ENCODE measurements at regions not wholly inside any gene's neighbourhood (a gene's known extent, or its start where the extent isn't known, plus 50 kb on each side); places are given as distances from the start of the nearest gene placed in this dataset.

- H3K4me1 Mint-ChIP-seq, result no peaks in the 10 kb centered on the region
- Histone ChIP-seq H3K27ac (ENCODE audit: low read depth, low read length) (no peak overlapping the region), H3K4me3 (ENCODE audit: low read length) (no peak overlapping the region), H3K36me3 (ENCODE audit: insufficient read depth, low read length) (no peaks in the 10 kb centered on the region), H3K4me1 (ENCODE audit: insufficient read depth, low read length) (no peaks in the 10 kb centered on the region), H3K27me3 (ENCODE audit: insufficient read depth, low read length, poor library complexity, severe bottlenecking) (no peaks in the 10 kb centered on the region), H3K9me3 (ENCODE audit: low read length) (no peaks in the 10 kb centered on the region)
- DNase-seq, result no peak
- no peak overlapping the region for H3K27ac Mint-ChIP-seq
- no peak overlapping the region for H3K4me3 Mint-ChIP-seq
- no peaks in the 10 kb centered on the region for H3K27me3 Mint-ChIP-seq
- peaks cover 4 to 26% (median 6%) of the 10 kb centered on the region in 5 donors for H3K9me3 Mint-ChIP-seq
- POLR2A ChIA-PET, result no interaction called here
- CTCF ChIA-PET, result no interaction called here
- H3K36me3 Mint-ChIP-seq, result no peaks in the 10 kb centered on the region
Observed at GRCh38 chr4:126705266-126705665, 927.5 kb upstream of the INTU start.

- H3K4me1 ChIP-seq (ENCODE audit: insufficient read depth, low read length), result no peaks in the 10 kb centered on the region
- H3K27me3 ChIP-seq (ENCODE audit: insufficient read depth, low read length, poor library complexity, severe bottlenecking), result no peaks in the 10 kb centered on the region
- H3K27ac ChIP-seq (ENCODE audit: low read depth, low read length), result no peak overlapping the region
- H3K9me3 Mint-ChIP-seq, result peaks cover 4 to 18% (median 9%) of the 10 kb centered on the region in 5 donors
- POLR2A ChIA-PET, result no interaction called here
- DNase-seq, result no peak
- H3K9me3 ChIP-seq (ENCODE audit: low read length), result no peaks in the 10 kb centered on the region
- H3K36me3 Mint-ChIP-seq, result no peaks in the 10 kb centered on the region
- H3K4me1 Mint-ChIP-seq, result no peaks in the 10 kb centered on the region
- no peak overlapping the region for H3K27ac Mint-ChIP-seq
- H3K4me3 Mint-ChIP-seq, result no peak overlapping the region
- no peaks in the 10 kb centered on the region for H3K36me3 ChIP-seq (ENCODE audit: insufficient read depth, low read length)
- H3K27me3 Mint-ChIP-seq, result no peaks in the 10 kb centered on the region
- CTCF ChIA-PET, result no interaction called here
- H3K4me3 ChIP-seq (ENCODE audit: low read length), result no peak overlapping the region
Observed at GRCh38 chr4:126708716-126709115, 924.0 kb upstream of the INTU start.

- H3K27me3 Mint-ChIP-seq, result no peaks in the 10 kb centered on the region
- H3K4me3 ChIP-seq (ENCODE audit: low read length), result no peak overlapping the region
- DNase-seq, result no peak
- no peaks in the 10 kb centered on the region for H3K36me3 ChIP-seq (ENCODE audit: insufficient read depth, low read length)
- ChIA-PET CTCF (no interaction called here), POLR2A (no interaction called here)
- no peak overlapping the region for H3K27ac Mint-ChIP-seq
- no peaks in the 10 kb centered on the region for H3K4me1 Mint-ChIP-seq
- no peaks in the 10 kb centered on the region for H3K27me3 ChIP-seq (ENCODE audit: insufficient read depth, low read length, poor library complexity, severe bottlenecking)
- H3K9me3 ChIP-seq (ENCODE audit: low read length), result no peaks in the 10 kb centered on the region
- H3K4me1 ChIP-seq (ENCODE audit: insufficient read depth, low read length), result no peaks in the 10 kb centered on the region
- peaks cover 2 to 13% (median 9%) of the 10 kb centered on the region in 5 donors for H3K9me3 Mint-ChIP-seq
- H3K36me3 Mint-ChIP-seq, result no peaks in the 10 kb centered on the region
- no peak overlapping the region for H3K27ac ChIP-seq (ENCODE audit: low read depth, low read length)
- H3K4me3 Mint-ChIP-seq, result no peak overlapping the region
Observed at GRCh38 chr4:126710935-126711334, 921.8 kb upstream of the INTU start.

- Histone ChIP-seq H3K27ac (ENCODE audit: low read depth, low read length) (no peak overlapping the region), H3K4me1 (ENCODE audit: insufficient read depth, low read length) (no peaks in the 10 kb centered on the region), H3K9me3 (ENCODE audit: low read length) (no peaks in the 10 kb centered on the region), H3K36me3 (ENCODE audit: insufficient read depth, low read length) (no peaks in the 10 kb centered on the region), H3K27me3 (ENCODE audit: insufficient read depth, low read length, poor library complexity, severe bottlenecking) (no peaks in the 10 kb centered on the region), H3K4me3 (ENCODE audit: low read length) (no peak overlapping the region)
- DNase-seq, result no peak
- H3K4me3 Mint-ChIP-seq, result no peak overlapping the region
- CTCF ChIA-PET, result no interaction called here
- peaks cover 5 to 25% (median 10%) of the 10 kb centered on the region in 5 donors for H3K9me3 Mint-ChIP-seq
- no peaks in the 10 kb centered on the region for H3K27me3 Mint-ChIP-seq
- no peak overlapping the region for H3K27ac Mint-ChIP-seq
- POLR2A ChIA-PET, result no interaction called here
- no peaks in the 10 kb centered on the region for H3K4me1 Mint-ChIP-seq
- peaks cover 0 to 1% (median 0%) of the 10 kb centered on the region in 3 donors for H3K36me3 Mint-ChIP-seq
Observed at GRCh38 chr4:126715067-126715466, 917.7 kb upstream of the INTU start.

- H3K9me3 Mint-ChIP-seq, result peaks cover 5 to 31% (median 12%) of the 10 kb centered on the region in 5 donors
- H3K27me3 Mint-ChIP-seq, result no peaks in the 10 kb centered on the region
- Histone ChIP-seq H3K4me1 (ENCODE audit: insufficient read depth, low read length) (no peaks in the 10 kb centered on the region), H3K27me3 (ENCODE audit: insufficient read depth, low read length, poor library complexity, severe bottlenecking) (no peaks in the 10 kb centered on the region), H3K27ac (ENCODE audit: low read depth, low read length) (no peak overlapping the region), H3K36me3 (ENCODE audit: insufficient read depth, low read length) (no peaks in the 10 kb centered on the region), H3K9me3 (ENCODE audit: low read length) (no peaks in the 10 kb centered on the region), H3K4me3 (ENCODE audit: low read length) (no peak overlapping the region)
- no peak overlapping the region for H3K27ac Mint-ChIP-seq
- ChIA-PET POLR2A (no interaction called here), CTCF (no interaction called here)
- H3K36me3 Mint-ChIP-seq, result peaks cover 0 to 1% (median 0%) of the 10 kb centered on the region in 3 donors
- no peak for DNase-seq
- H3K4me1 Mint-ChIP-seq, result no peaks in the 10 kb centered on the region
- H3K4me3 Mint-ChIP-seq, result no peak overlapping the region
Observed at GRCh38 chr4:126715681-126716080, 917.1 kb upstream of the INTU start.

GRCh38 chr4:126718136-126718535, 914.6 kb upstream of the INTU start:
- no peak for DNase-seq
- Mint-ChIP-seq H3K4me3 (no peak overlapping the region), H3K27ac (no peak overlapping the region), H3K4me1 (no peaks in the 10 kb centered on the region), H3K9me3 (peaks cover 5 to 45% (median 9%) of the 10 kb centered on the region in 5 donors), H3K27me3 (no peaks in the 10 kb centered on the region), H3K36me3 (peaks cover 0 to 1% (median 0%) of the 10 kb centered on the region in 3 donors)
- Histone ChIP-seq H3K9me3 (ENCODE audit: low read length) (no peaks in the 10 kb centered on the region), H3K36me3 (ENCODE audit: insufficient read depth, low read length) (no peaks in the 10 kb centered on the region), H3K4me3 (ENCODE audit: low read length) (no peak overlapping the region), H3K4me1 (ENCODE audit: insufficient read depth, low read length) (no peaks in the 10 kb centered on the region), H3K27ac (ENCODE audit: low read depth, low read length) (no peak overlapping the region), H3K27me3 (ENCODE audit: insufficient read depth, low read length, poor library complexity, severe bottlenecking) (no peaks in the 10 kb centered on the region)
- CTCF ChIA-PET, result no interaction called here
- POLR2A ChIA-PET, result no interaction called here

GRCh38 chr4:126719852-126720251, 912.9 kb upstream of the INTU start:
- DNase-seq, result no peak

GRCh38 chr4:126725906-126726305, 906.9 kb upstream of the INTU start:
- no peaks in the 10 kb centered on the region for H3K9me3 ChIP-seq (ENCODE audit: low read length)
- no peaks in the 10 kb centered on the region for H3K36me3 Mint-ChIP-seq
- no peak overlapping the region for H3K4me3 Mint-ChIP-seq
- no peaks in the 10 kb centered on the region for H3K4me1 ChIP-seq (ENCODE audit: insufficient read depth, low read length)
- no peaks in the 10 kb centered on the region for H3K36me3 ChIP-seq (ENCODE audit: insufficient read depth, low read length)
- no peak overlapping the region for H3K4me3 ChIP-seq (ENCODE audit: low read length)
- no peaks in the 10 kb centered on the region for H3K4me1 Mint-ChIP-seq
- no peak for DNase-seq
- peaks cover 2 to 21% (median 5%) of the 10 kb centered on the region in 5 donors for H3K9me3 Mint-ChIP-seq
- POLR2A ChIA-PET, result no interaction called here
- H3K27ac Mint-ChIP-seq, result no peak overlapping the region
- CTCF ChIA-PET, result no interaction called here
- H3K27ac ChIP-seq (ENCODE audit: low read depth, low read length), result no peak overlapping the region
- H3K27me3 Mint-ChIP-seq, result no peaks in the 10 kb centered on the region
- no peaks in the 10 kb centered on the region for H3K27me3 ChIP-seq (ENCODE audit: insufficient read depth, low read length, poor library complexity, severe bottlenecking)

More at GRCh38 chr4:126719852-126720251, 912.9 kb upstream of the INTU start:
- no peak overlapping the region for H3K27ac ChIP-seq (ENCODE audit: low read depth, low read length)
- Mint-ChIP-seq H3K36me3 (peaks cover 0 to 1% (median 0%) of the 10 kb centered on the region in 3 donors), H3K9me3 (peaks cover 7 to 45% (median 11%) of the 10 kb centered on the region in 5 donors), H3K4me3 (no peak overlapping the region), H3K27ac (no peak overlapping the region), H3K27me3 (no peaks in the 10 kb centered on the region), H3K4me1 (no peaks in the 10 kb centered on the region)
- H3K27me3 ChIP-seq (ENCODE audit: insufficient read depth, low read length, poor library complexity, severe bottlenecking), result no peaks in the 10 kb centered on the region
- H3K9me3 ChIP-seq (ENCODE audit: low read length), result no peaks in the 10 kb centered on the region
- POLR2A ChIA-PET, result no interaction called here
- no peak overlapping the region for H3K4me3 ChIP-seq (ENCODE audit: low read length)
- H3K36me3 ChIP-seq (ENCODE audit: insufficient read depth, low read length), result no peaks in the 10 kb centered on the region
- CTCF ChIA-PET, result no interaction called here
- no peaks in the 10 kb centered on the region for H3K4me1 ChIP-seq (ENCODE audit: insufficient read depth, low read length)

- Mint-ChIP-seq H3K27ac (no peak overlapping the region), H3K9me3 (peaks cover 0 to 17% (median 5%) of the 10 kb centered on the region in 5 donors), H3K4me1 (no peaks in the 10 kb centered on the region), H3K27me3 (no peaks in the 10 kb centered on the region), H3K4me3 (no peak overlapping the region), H3K36me3 (no peaks in the 10 kb centered on the region)
- Histone ChIP-seq H3K4me1 (ENCODE audit: insufficient read depth, low read length) (no peaks in the 10 kb centered on the region), H3K27me3 (ENCODE audit: insufficient read depth, low read length, poor library complexity, severe bottlenecking) (no peaks in the 10 kb centered on the region), H3K9me3 (ENCODE audit: low read length) (no peaks in the 10 kb centered on the region), H3K27ac (ENCODE audit: low read depth, low read length) (no peak overlapping the region), H3K36me3 (ENCODE audit: insufficient read depth, low read length) (no peaks in the 10 kb centered on the region), H3K4me3 (ENCODE audit: low read length) (no peak overlapping the region)
- ChIA-PET POLR2A (no interaction called here), CTCF (no interaction called here)
- DNase-seq, result no peak
Observed at GRCh38 chr4:126727461-126727860, 905.3 kb upstream of the INTU start.
